ENCODE measurements at regions not wholly inside any gene's neighbourhood (a gene's known extent, or its start where the extent isn't known, plus 50 kb on each side); places are given as distances from the start of the nearest gene placed in this dataset.

- no peak for TF ChIP-seq POLR2A (IDR thresholded peaks at IDR 0.05)
- TF ChIP-seq, protein P1, sequence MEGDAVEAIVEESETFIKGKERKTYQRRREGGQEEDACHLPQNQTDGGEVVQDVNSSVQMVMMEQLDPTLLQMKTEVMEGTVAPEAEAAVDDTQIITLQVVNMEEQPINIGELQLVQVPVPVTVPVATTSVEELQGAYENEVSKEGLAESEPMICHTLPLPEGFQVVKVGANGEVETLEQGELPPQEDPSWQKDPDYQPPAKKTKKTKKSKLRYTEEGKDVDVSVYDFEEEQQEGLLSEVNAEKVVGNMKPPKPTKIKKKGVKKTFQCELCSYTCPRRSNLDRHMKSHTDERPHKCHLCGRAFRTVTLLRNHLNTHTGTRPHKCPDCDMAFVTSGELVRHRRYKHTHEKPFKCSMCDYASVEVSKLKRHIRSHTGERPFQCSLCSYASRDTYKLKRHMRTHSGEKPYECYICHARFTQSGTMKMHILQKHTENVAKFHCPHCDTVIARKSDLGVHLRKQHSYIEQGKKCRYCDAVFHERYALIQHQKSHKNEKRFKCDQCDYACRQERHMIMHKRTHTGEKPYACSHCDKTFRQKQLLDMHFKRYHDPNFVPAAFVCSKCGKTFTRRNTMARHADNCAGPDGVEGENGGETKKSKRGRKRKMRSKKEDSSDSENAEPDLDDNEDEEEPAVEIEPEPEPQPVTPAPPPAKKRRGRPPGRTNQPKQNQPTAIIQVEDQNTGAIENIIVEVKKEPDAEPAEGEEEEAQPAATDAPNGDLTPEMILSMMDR (IDR thresholded peaks at IDR 0.05), result no peak
These were observed 255.8 kb downstream of the BTBD3 start for GRCh38 chr20:12173347-12174012.

Measured in body of pancreas (tissue), 4 donors.